Fibroblast of peridontal ligament (primary cell): ENCODE measurements at regions not wholly inside any gene's neighbourhood (a gene's known extent, or its start where the extent isn't known, plus 50 kb on each side); places are given as distances from the start of the nearest gene placed in this dataset.
"Not testable (repeated sequence)": the region's sequence is repeated elsewhere in the genome, so short reads cannot be mapped to it uniquely, and the experiment has no call there.

ENCODE experiments used
- DNase-seq: peaks from one replicate; pipeline ENCODE4 v3.0.0-alpha.2; 2010; ENCODE audit errors: extremely low read depth

- no peak for DNase-seq
Observed at GRCh38 chr13:63249411-63250187, 1834.0 kb upstream of the PCDH20 start.

- not testable (repeated sequence) for DNase-seq
Observed at GRCh38 chr13:63236667-63237396, 1821.2 kb upstream of the PCDH20 start.

DNA sequence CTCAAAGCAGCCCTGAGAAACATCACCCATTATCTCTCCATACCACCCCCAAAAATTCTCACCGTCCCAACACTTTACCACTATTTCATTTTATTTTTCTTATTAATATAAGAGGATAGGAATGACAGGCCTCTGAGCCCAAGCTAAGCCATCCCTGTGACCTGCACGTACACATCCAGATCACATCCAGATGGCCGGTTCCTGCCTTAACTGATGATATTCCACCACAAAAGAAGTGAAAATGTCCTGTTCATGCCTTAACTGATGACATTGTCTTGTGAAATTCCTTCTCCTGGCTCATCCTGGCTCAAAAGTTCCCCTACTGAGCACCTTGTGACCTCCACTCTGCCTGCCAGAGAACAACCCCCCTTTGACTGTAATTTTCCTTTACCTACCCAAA, 1802.9 kb upstream of the PCDH20 start:
- DNase-seq, result not testable (repeated sequence)

DNA sequence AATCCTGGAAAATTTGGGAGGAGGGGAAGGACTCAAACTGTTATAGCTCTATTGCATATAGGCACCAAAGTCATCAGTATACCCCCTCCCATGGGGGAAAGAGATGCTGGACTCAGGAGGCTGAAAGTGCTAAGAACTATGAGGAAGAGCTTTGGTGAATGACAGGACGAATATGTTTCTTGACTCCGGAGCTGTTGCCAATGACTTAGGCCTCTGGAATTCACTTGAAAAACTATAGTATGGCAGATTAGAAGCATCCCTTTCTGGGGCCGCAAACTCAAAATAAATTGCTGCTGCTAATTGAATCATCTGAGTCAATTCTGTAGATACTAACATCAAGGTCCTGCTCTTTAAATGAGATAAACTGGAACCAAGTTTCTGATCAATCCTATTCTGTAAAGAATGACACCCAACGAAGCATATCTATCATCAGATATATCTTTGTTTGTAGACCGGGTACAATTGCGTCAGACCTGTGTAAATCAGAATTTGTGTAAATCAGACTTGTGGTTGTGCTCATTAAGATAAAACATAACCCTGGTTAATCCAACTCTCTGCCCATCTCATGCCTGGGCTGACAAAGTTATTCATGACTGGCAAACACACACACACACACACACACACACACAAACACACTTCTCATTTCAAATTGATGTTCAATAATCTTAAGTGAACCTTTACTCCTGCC, 1793.8 kb upstream of the PCDH20 start:
- peak; percentile 39 for DNase-seq

GRCh38 chr13:63208826-63209225, 1793.2 kb upstream of the PCDH20 start:
- no peak for DNase-seq

DNA sequence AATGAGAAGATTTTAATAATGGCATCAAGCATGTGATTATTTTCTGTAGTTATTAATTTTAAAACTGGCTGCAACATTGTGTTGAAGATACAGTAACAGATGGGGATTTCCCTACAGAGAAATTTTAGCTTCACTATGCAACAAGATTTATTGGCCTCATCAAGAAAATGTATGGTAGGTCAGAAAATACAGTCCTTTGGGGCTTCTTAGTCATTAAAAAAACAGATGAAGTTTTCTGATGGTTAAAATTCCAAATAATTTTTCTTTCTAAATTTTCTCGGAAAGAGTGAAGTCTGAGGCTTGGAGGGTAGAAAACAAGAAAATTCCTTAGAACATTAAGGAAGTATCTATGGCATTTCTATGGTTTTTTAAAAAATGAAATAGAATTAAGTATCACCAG, 1790.8 kb upstream of the PCDH20 start:
- peak; percentile 27 for DNase-seq

- DNase-seq, result no peak
Observed at GRCh38 chr13:63201493-63201892, 1785.8 kb upstream of the PCDH20 start.

- DNase-seq, result no peak
Observed at GRCh38 chr13:63199508-63199907, 1783.9 kb upstream of the PCDH20 start.

- peak; percentile 85 for DNase-seq
Observed at GRCh38 chr13:63198071-63198470, 1782.4 kb upstream of the PCDH20 start.

GRCh38 chr13:63195726-63196125, 1780.1 kb upstream of the PCDH20 start:
- DNase-seq, result no peak

DNA sequence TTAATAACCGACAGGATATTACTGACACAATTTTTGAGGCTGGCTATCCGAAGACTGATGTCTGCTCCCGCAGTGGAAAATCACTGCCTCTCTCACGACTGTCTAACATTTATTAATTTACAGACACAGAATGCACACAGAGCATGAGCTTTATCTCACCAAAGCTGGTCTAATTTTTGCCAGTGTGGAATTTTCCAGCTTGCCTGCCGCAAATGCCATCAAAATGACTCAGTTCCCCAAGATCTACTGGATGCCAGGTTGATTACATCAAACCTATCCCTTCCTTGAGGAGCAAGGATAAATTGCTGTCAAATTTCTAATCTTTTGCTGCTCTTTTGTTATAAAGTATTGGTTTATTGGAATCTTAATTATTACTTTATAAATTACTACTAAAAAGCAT, 1775.1 kb upstream of the PCDH20 start:
- peak; percentile 38 for DNase-seq

DNA sequence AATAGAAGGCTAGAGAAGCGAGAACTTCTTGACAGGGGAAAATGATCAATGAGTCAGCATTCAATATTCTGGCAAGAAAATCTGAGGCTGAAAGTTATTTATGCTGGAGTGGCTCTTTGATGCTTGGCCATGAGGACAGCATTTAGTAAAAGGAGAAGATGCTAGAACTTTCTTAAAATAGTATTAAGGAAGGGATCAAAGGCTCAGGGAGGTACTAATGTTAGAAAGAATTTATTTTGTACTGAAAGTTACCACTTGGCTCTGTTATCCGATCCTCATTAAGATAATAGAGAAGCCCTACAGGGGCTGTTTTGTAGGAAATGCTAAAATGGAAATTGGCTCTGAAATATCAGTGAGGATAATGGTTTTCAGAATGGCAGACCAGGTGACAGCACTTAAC, 1774.6 kb upstream of the PCDH20 start:
- no peak for DNase-seq

DNA sequence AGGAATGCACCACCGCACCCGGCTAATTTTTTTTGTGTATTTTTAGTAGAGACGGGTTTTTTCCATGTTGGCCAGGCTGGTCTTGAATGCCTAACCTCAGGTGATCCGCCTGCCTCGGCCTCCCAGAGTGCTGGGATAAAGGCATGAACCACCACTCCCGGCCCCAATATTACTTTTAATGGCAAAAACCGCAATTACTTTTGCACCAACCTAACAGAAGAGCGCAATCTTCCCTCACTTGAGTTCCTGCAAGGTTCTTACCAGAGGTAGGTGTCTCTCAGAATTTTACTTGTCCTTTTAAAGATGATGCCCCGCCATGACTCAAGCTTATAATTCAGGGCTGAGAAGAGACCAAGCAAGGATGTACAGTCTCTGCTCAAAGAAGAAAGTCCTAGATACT, 1774.1 kb upstream of the PCDH20 start:
- no peak for DNase-seq

DNA sequence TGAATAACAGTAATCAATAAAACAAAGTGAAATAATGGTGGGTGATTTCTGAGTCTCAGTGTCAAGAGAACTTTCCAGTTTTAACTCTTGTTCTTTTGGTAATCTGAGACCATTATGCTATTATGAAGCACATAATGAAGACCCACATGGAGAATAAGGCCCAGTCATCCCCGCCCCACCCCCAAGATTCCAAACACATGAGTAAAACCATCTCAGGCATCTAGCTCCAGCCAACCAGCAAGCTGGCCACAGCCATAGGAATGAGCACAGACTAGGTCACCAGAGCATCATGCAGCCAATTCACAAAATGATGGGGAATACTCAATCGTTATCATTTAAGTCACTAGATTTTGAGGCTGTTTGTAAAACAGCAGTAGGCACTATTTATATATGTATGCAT, 1769.0 kb upstream of the PCDH20 start:
- DNase-seq, result peak; percentile 81

GRCh38 chr13:63175536-63175935, 1759.9 kb upstream of the PCDH20 start:
- no peak for DNase-seq

DNA sequence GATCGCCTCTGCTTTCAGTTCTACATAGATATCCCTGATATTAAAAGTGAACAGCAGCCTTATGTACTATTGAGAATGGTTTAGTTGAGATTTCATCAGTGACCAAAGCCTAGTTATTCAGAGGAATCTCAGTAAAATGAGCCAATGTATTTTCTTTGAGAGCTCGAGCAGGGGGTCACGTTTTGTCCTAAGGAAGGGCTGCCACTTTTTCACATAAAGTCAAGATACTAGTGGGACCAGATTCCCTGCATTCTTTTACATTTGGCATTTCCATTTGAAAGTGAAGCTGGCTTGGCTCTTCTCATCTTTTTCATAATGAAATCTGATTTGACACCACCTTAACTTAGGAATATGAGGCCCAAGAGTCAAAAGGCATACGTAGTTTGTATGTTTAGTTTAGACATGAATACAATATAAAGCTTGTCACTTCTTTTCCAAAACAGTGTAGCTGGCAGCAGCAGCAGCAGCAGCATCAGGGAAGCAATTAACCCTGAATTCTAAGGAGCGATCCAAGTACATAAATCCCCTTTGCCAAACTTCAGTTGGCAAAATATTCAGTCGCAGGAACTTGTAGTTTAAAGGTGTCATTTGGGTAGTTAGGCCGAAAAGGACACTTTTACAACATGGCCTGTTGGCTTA, 1752.2 kb upstream of the PCDH20 start:
- peak; percentile 17 for DNase-seq

GRCh38 chr13:63166345-63166744, 1750.7 kb upstream of the PCDH20 start:
- DNase-seq, result no peak

DNA sequence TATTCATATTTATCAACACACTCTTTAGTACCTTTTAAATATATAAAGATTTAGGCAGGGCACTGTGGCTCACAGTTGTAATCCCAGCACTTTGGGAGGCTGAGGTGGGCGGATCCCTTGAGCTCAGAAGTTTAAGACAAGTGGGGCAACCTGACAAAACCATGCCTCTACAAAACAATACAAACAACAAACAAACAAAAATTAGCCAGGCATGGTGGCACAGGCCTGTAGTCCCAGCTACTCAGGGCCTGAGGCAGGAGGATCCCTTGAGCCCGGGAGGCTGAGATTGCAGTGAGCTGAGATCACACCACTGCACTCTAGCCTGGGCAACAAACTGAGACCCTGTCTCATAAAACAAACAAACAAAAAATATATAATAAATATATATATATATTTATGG, 1748.3 kb upstream of the PCDH20 start:
- no peak for DNase-seq

DNA sequence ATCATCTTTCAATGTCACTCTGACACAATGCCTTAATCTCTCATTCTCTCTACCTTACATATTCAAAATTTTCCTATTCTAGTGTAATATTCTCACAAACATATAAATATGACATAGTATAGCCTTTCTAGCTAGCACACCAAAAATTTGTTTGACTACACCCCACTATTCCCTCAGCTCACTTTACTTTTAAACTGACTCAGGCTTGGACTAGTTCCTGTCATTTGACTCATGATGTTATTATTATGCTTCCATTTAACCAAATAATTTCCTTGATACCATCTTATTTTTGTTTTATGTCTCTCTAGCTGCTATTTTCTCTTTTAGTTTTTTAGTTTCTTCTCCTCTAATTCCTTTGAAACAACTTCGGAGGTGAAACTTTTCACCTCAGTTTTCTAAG, 1745.6 kb upstream of the PCDH20 start:
- DNase-seq, result peak; percentile 33

GRCh38 chr13:63156816-63157215, 1741.2 kb upstream of the PCDH20 start:
- DNase-seq, result no peak

DNA sequence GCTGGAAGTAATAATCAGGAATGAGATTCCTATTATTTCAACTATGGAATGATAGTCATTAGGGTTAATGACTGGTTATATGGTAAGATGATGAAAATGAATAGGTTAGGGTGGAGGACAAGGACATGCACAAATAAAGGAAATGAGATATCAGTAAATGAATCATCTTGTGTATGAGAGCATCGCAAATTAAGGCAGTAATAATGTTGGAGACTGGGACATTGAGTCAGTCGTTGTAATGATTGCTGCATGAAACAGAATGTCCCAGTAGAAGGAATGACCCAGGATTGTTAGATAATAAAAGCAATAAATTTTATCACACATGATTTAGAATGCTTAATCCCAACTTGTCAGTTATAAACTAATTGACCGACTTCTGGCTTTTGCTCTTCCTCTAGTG, 1733.7 kb upstream of the PCDH20 start:
- no peak for DNase-seq

- DNase-seq, result no peak
Observed at GRCh38 chr13:63139277-63139676, 1723.6 kb upstream of the PCDH20 start.
